IMR-90 (cell line): ENCODE measurements at regions not wholly inside any gene's neighbourhood (a gene's known extent, or its start where the extent isn't known, plus 50 kb on each side); places are given as distances from the start of the nearest gene placed in this dataset.

Experiments
- ATAC-seq: fragments of 200-7000 bp; cut with Tn5 transposase; 2 replicates; pipeline ENCODE4 v1.9.1; 2020; ENCODE audit warnings: low read depth, mild to moderate bottlenecking, moderate library complexity
- BruUV-seq: library from RNA; stranded (reverse); fragments of 400-500 nt; replicated peaks from 2 replicates; lab custom pipeline; 2021; lab: Mats Ljungman, UMichigan
- CTCF ChIA-PET: fragments of 300-600 bp; formaldehyde crosslinking; extraction: SDS; loops from one replicate; lab custom pipeline; 2021; ENCODE audit warnings: antibody characterized with exemption; lab: Yijun Ruan, JAX
- POLR2A ChIA-PET: fragments of 300-600 bp; sonication (Branson Sonifier 250); formaldehyde crosslinking; loops from one replicate; lab custom pipeline; 2022; ENCODE audit warnings: antibody characterized with exemption; ENCODE audit not compliant: unreplicated experiment; lab: Charles Lee
- DNase-seq: peaks from one replicate; pipeline ENCODE4 v3.0.0; 2013
- H2AFZ ChIP-seq: replicated peaks from 2 replicates; pipeline ENCODE3; 2013; ENCODE audit warnings: low read length, mild to moderate bottlenecking; ENCODE audit not compliant: poor library complexity
- H2AK5ac ChIP-seq: 2 replicates; pipeline ENCODE4 v1.6.1; 2013; ENCODE audit warnings: low read depth, low read length, inconsistent platforms
- H2AK9ac ChIP-seq: replicated peaks from 2 replicates; pipeline ENCODE3; 2013; ENCODE audit warnings: mild to moderate bottlenecking, low read depth, low read length, moderate library complexity; ENCODE audit not compliant: poor library complexity
- H2BK120ac ChIP-seq: 2 replicates; pipeline ENCODE4 v1.6.1; 2013; ENCODE audit warnings: low read depth, low read length, inconsistent platforms
- H2BK15ac ChIP-seq: 3 replicates; pipeline ENCODE4 v1.6.1; 2013; ENCODE audit warnings: low read depth, low read length, inconsistent platforms
- H2BK20ac ChIP-seq: 2 replicates; pipeline ENCODE4 v1.6.1; 2013; ENCODE audit warnings: low read depth, mild to moderate bottlenecking, inconsistent platforms, low read length, moderate library complexity
- H2BK5ac ChIP-seq: 2 replicates; pipeline ENCODE4 v1.6.1; 2013; ENCODE audit warnings: mild to moderate bottlenecking, low read depth, low read length, inconsistent platforms; ENCODE audit not compliant: poor library complexity, severe bottlenecking
- H3K14ac ChIP-seq: replicated peaks from 2 replicates; pipeline ENCODE4 v1.6.1; 2013; ENCODE audit warnings: low read depth, low read length, inconsistent platforms
- H3K18ac ChIP-seq: 2 replicates; pipeline ENCODE4 v1.6.1; 2013; ENCODE audit warnings: low read depth, low read length, control low read depth
- H3K23ac ChIP-seq: 2 replicates; pipeline ENCODE4 v1.6.1; 2013; ENCODE audit warnings: low read depth, low read length, inconsistent platforms
- H3K27ac ChIP-seq: 2 replicates; pipeline ENCODE4 v1.5.1; 2013; ENCODE audit warnings: mild to moderate bottlenecking, control low read depth, low read length; ENCODE audit not compliant: insufficient read depth
- H3K27me3 ChIP-seq: 2 replicates; pipeline ENCODE4 v1.6.1; 2013; ENCODE audit warnings: low read length; ENCODE audit not compliant: control insufficient read depth, insufficient read depth
- H3K36me3 ChIP-seq: 2 replicates; pipeline ENCODE4 v1.6.1; 2013; ENCODE audit warnings: low read length, mixed read lengths; ENCODE audit not compliant: control insufficient read depth, insufficient read depth
- H3K4ac ChIP-seq: 2 replicates; pipeline ENCODE4 v1.6.1; 2013; ENCODE audit warnings: low read depth, low read length, inconsistent platforms
- H3K4me1 ChIP-seq: 2 replicates; pipeline ENCODE4 v1.6.1; 2013; ENCODE audit warnings: low read length, mixed read lengths; ENCODE audit not compliant: control insufficient read depth, insufficient read depth
- H3K4me2 ChIP-seq: 2 replicates; pipeline ENCODE4 v1.6.1; 2013; ENCODE audit warnings: low read depth, mild to moderate bottlenecking, control low read depth, low read length, moderate library complexity
- H3K4me3 ChIP-seq: 2 replicates; pipeline ENCODE4 v1.5.1; 2013; ENCODE audit warnings: low read depth, mild to moderate bottlenecking, control low read depth, low read length, moderate library complexity; ENCODE audit not compliant: insufficient read depth
- H3K56ac ChIP-seq: 2 replicates; pipeline ENCODE4 v1.6.1; 2013; ENCODE audit warnings: low read length, inconsistent platforms; ENCODE audit not compliant: insufficient read depth; ENCODE audit errors: extremely low read depth
- H3K79me1 ChIP-seq, 2 experiments: 2 replicates each; pipeline ENCODE4 v1.6.1; 2013; ENCODE audit warnings: low read length in 2 of 2, inconsistent platforms in 1 of 2, low read depth in 1 of 2
- H3K9ac ChIP-seq: 2 replicates; pipeline ENCODE4 v1.6.1; 2013; ENCODE audit warnings: low read depth, low read length, control low read depth
- H3K9me1 ChIP-seq: 2 replicates; pipeline ENCODE4 v1.6.1; 2013; ENCODE audit warnings: low read length, inconsistent platforms; ENCODE audit not compliant: insufficient read depth
- H3K9me3 ChIP-seq: 2 replicates; pipeline ENCODE4 v1.6.1; 2013; ENCODE audit warnings: low read length; ENCODE audit not compliant: control insufficient read depth, insufficient read depth
- H4K20me1 ChIP-seq: 2 replicates; pipeline ENCODE4 v1.6.1; 2013; ENCODE audit warnings: low read length, inconsistent platforms; ENCODE audit not compliant: insufficient read depth
- H4K5ac ChIP-seq: 2 replicates; pipeline ENCODE4 v1.6.1; 2013; ENCODE audit warnings: mild to moderate bottlenecking, low read depth, low read length, control low read depth
- H4K8ac ChIP-seq, 2 experiments: 2 replicates each; pipeline ENCODE4 v1.6.1; 2013; ENCODE audit warnings: low read depth in 2 of 2, low read length in 2 of 2, control low read depth in 1 of 2, inconsistent platforms in 1 of 2
- H4K91ac ChIP-seq: 2 replicates; pipeline ENCODE4 v1.6.1; 2013; ENCODE audit warnings: low read depth, low read length, inconsistent platforms; ENCODE audit not compliant: insufficient read depth
- BHLHE40 ChIP-seq: fragments of 150-350 bp; IDR thresholded peaks from 2 replicates; pipeline ENCODE4 v1.6.1; 2016; ENCODE audit warnings: mild to moderate bottlenecking, low read depth, low read length
- CEBPB ChIP-seq: IDR thresholded peaks from 2 replicates; pipeline ENCODE4 v1.6.1; 2012; ENCODE audit warnings: low read depth, low read length, improper control_type of control experiment
- CHD1 ChIP-seq: IDR thresholded peaks from 2 replicates; pipeline ENCODE4 v1.6.1; 2012; ENCODE audit warnings: low read depth, low read length, improper control_type of control experiment
- ELK1 ChIP-seq: fragments of 150-350 bp; IDR thresholded peaks from 2 replicates; pipeline ENCODE4 v1.6.1; 2016; ENCODE audit warnings: low read depth, mild to moderate bottlenecking, low read length, moderate library complexity, borderline replicate concordance
- FOS ChIP-seq: fragments of 150-350 bp; IDR thresholded peaks from 2 replicates; pipeline ENCODE4 v1.6.1; 2016; ENCODE audit warnings: low read depth, low read length
- MAFK ChIP-seq: IDR thresholded peaks from 2 replicates; pipeline ENCODE4 v1.6.1; 2012; ENCODE audit warnings: low read depth, low read length, improper control_type of control experiment
- MAZ ChIP-seq: IDR thresholded peaks from 2 replicates; pipeline ENCODE4 v1.6.1; 2012; ENCODE audit warnings: low read depth, mild to moderate bottlenecking, low read length, improper control_type of control experiment, moderate library complexity, borderline replicate concordance
- MXI1 ChIP-seq: IDR thresholded peaks from 2 replicates; pipeline ENCODE4 v1.6.1; 2012; ENCODE audit warnings: low read depth, mild to moderate bottlenecking, low read length, moderate library complexity, borderline replicate concordance
- NFE2L2 ChIP-seq: fragments of 150-350 bp; IDR thresholded peaks from 2 replicates; pipeline ENCODE4 v1.6.1; 2016; ENCODE audit warnings: low read depth, mild to moderate bottlenecking, low read length
- POLR2A ChIP-seq: IDR thresholded peaks from 2 replicates; pipeline ENCODE4 v1.6.1; 2012; ENCODE audit warnings: mild to moderate bottlenecking, low read depth, low read length
- RAD21 ChIP-seq: IDR thresholded peaks from 2 replicates; pipeline ENCODE4 v1.6.1; 2012; ENCODE audit warnings: low read length, improper control_type of control experiment
- RCOR1 ChIP-seq: IDR thresholded peaks from 2 replicates; pipeline ENCODE4 v1.6.1; 2012; ENCODE audit warnings: mild to moderate bottlenecking, low read length, improper control_type of control experiment; ENCODE audit not compliant: insufficient replicate concordance
- RFX5 ChIP-seq: IDR thresholded peaks from 2 replicates; pipeline ENCODE4 v1.8.0; 2012; ENCODE audit warnings: low read depth, mild to moderate bottlenecking, low read length, moderate library complexity
- SMC3 ChIP-seq: fragments of 150-350 bp; IDR thresholded peaks from 2 replicates; pipeline ENCODE4 v1.6.1; 2016; ENCODE audit warnings: low read depth, mild to moderate bottlenecking, antibody characterized with exemption, low read length, moderate library complexity
- WGBS, 2 experiments: methylation state at CpG; one replicate each; pipeline versions ENCODE4 v1.1.5 to v1.1.7; 2013; ENCODE audit warnings: missing lambda C conversion rate in 2 of 2; ENCODE audit not compliant: insufficient read length in 1 of 2; ENCODE audit errors: extremely low coverage in 2 of 2; 5-methylcytosine and 5-hydroxymethylcytosine counted together
- dilution Hi-C: fragments of 300-500 bp; cut with HindIII; formaldehyde crosslinking; loops from one replicate; pipeline ENCODE4 v1.14.3; 2018; ENCODE audit warnings: low sequenced_read_pairs; ENCODE audit not compliant: unreplicated experiment
- in situ Hi-C: fragments of 300-500 bp; cut with MboI; formaldehyde crosslinking; loops from 3 replicates; pipeline ENCODE4 v1.14.3; 2019; ENCODE audit warnings: low sequenced_read_pairs, inconsistent platforms, mixed read lengths
- intact Hi-C: fragments of 100-400 bp; cut with micrococcal nuclease; formaldehyde crosslinking; loops from 2 replicates; pipeline ENCODE4 v1.10.0; 2022
- TF ChIP-seq, protein P1 (sequence below): conservative IDR thresholded peaks from 2 replicates; pipeline ENCODE4 v1.5.1; 2012; ENCODE audit warnings: mild to moderate bottlenecking, low read depth, low read length, improper control_type of control experiment
- TF ChIP-seq, protein P2 (sequence below): fragments of 150-350 bp; IDR thresholded peaks from 2 replicates; pipeline ENCODE4 v1.6.1; 2017; ENCODE audit warnings: mild to moderate bottlenecking, antibody characterized with exemption, low read length, low read depth

DNA sequence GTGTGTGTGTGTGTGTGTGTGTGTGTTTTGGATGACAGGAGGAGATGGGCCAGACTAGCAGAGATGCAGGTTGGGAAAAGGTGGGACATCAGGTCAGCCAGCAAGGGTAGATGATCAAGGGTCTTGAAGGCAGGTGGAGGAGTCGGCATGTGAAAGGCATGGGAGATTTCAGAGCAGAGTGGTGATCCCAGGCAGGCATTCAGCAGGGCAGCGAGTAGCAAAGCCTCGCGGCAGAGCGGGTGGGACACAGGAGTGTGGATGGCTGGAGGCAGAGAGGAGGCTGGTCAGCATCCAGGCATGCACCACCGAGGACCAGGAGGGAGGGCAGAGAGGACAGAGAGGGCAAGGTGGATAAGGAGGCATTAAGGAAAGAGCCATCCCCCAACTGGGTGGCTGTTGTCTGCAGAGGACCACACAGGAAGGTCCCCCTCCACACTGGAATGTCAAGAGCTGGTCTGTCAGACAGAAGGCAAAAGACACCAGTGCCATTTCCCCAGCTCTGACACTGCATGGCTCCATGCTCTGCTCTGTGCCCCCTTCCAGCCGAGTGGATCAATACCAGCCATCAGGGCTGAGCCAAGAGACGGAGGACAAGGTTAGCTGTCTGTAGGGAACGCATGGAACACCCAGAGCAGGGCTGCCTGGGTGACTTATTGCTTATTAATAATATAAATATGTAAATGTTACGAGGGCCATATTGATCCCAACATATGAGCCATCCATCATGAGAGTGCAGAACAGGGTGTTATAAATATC, 74.8 kb upstream of the RPL38 start:
- Histone ChIP-seq H4K91ac (no peak overlapping the region), H4K8ac (no peak overlapping the region), H3K79me1 (no peaks in the 10 kb centered on the region), H3K27ac (no peak overlapping the region), H3K18ac (no peak overlapping the region), H3K23ac (no peak overlapping the region), H4K5ac (no peak overlapping the region), H2BK120ac (no peak overlapping the region), H3K9me3 (peaks cover 39% of the 10 kb centered on the region), H2AK9ac (no peak overlapping the region), H4K20me1 (no peaks in the 10 kb centered on the region), H3K4me3 (no peak overlapping the region), H2BK20ac (no peak overlapping the region), H2AFZ (no peak overlapping the region), H2AK5ac (no peak overlapping the region), H3K9ac (no peak overlapping the region), H3K9me1 (no peaks in the 10 kb centered on the region), H3K14ac (no peak overlapping the region), H3K4ac (no peak overlapping the region), H3K4me2 (no peak overlapping the region), H3K4me1 (no peaks in the 10 kb centered on the region), H2BK5ac (no peak overlapping the region), H3K27me3 (no peaks in the 10 kb centered on the region), H3K56ac (no peak overlapping the region), H3K36me3 (no peaks in the 10 kb centered on the region), H2BK15ac (no peak overlapping the region)
- ChIA-PET CTCF (no interaction called here), POLR2A (no interaction called here)
- in situ Hi-C loops: no loop called here
- dilution Hi-C loops: no loop called here
- DNase-seq (no peak), ATAC-seq (no peak)
- intact Hi-C loops: no loop called here
- no peak for TF ChIP-seq NFE2L2
- TF ChIP-seq FOS: no peak
- no peak for TF ChIP-seq MAFK
- TF ChIP-seq CEBPB: no peak
- no peak for TF ChIP-seq RCOR1
- TF ChIP-seq MXI1: no peak
- TF ChIP-seq ELK1: no peak
- no peak for TF ChIP-seq SMC3
- TF ChIP-seq MAZ: no peak
- no peak for TF ChIP-seq POLR2A
- TF ChIP-seq, protein P1, sequence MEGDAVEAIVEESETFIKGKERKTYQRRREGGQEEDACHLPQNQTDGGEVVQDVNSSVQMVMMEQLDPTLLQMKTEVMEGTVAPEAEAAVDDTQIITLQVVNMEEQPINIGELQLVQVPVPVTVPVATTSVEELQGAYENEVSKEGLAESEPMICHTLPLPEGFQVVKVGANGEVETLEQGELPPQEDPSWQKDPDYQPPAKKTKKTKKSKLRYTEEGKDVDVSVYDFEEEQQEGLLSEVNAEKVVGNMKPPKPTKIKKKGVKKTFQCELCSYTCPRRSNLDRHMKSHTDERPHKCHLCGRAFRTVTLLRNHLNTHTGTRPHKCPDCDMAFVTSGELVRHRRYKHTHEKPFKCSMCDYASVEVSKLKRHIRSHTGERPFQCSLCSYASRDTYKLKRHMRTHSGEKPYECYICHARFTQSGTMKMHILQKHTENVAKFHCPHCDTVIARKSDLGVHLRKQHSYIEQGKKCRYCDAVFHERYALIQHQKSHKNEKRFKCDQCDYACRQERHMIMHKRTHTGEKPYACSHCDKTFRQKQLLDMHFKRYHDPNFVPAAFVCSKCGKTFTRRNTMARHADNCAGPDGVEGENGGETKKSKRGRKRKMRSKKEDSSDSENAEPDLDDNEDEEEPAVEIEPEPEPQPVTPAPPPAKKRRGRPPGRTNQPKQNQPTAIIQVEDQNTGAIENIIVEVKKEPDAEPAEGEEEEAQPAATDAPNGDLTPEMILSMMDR: no peak
- no peak for TF ChIP-seq RFX5
- TF ChIP-seq RAD21: no peak
- TF ChIP-seq, protein P2, sequence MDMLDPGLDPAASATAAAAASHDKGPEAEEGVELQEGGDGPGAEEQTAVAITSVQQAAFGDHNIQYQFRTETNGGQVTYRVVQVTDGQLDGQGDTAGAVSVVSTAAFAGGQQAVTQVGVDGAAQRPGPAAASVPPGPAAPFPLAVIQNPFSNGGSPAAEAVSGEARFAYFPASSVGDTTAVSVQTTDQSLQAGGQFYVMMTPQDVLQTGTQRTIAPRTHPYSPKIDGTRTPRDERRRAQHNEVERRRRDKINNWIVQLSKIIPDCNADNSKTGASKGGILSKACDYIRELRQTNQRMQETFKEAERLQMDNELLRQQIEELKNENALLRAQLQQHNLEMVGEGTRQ: no peak
- no peak for TF ChIP-seq BHLHE40
- TF ChIP-seq CHD1: no peak
- BruUV-seq: no TSS peak
- WGBS, 2 experiments: no CpG with 5 or more reads among the region's 10 CpGs
